NCI-H2171 (cell line): ENCODE measurements at regions not wholly inside any gene's neighbourhood (a gene's known extent, or its start where the extent isn't known, plus 50 kb on each side); places are given as distances from the start of the nearest gene placed in this dataset.
A peak's percentile ranks its signal among the peaks of the same experiment; 100 is the strongest.

Source experiments
- DNase-seq: peaks from one replicate; lab custom pipeline; 2025; lab: John Stamatoyannopoulos, UW

- no peak for DNase-seq
Observed at GRCh38 chr18:77755187-77755586, 505.5 kb downstream of the GALR1 start.

GRCh38 chr18:77761332-77761731, 511.7 kb downstream of the GALR1 start:
- DNase-seq = no peak

GRCh38 chr18:77762014-77762413, 512.4 kb downstream of the GALR1 start:
- DNase-seq = no peak

- DNase-seq = no peak
Observed at GRCh38 chr18:77762642-77763041, 513.0 kb downstream of the GALR1 start.

GRCh38 chr18:77763530-77764145, 514.0 kb downstream of the GALR1 start:
- DNase-seq = no peak

- DNase-seq = peak; percentile 4
Observed at GRCh38 chr18:77765468-77765867, 515.8 kb downstream of the GALR1 start.

- no peak for DNase-seq
Observed at GRCh38 chr18:77766421-77766820, 516.8 kb downstream of the GALR1 start.

GRCh38 chr18:77772177-77772576, 522.5 kb downstream of the GALR1 start:
- no peak for DNase-seq

- no peak for DNase-seq
Observed at GRCh38 chr18:77776104-77776503, 526.5 kb downstream of the GALR1 start.

- no peak for DNase-seq
Observed at GRCh38 chr18:77777163-77777562, 527.5 kb downstream of the GALR1 start.

GRCh38 chr18:77784759-77785379, 535.2 kb downstream of the GALR1 start:
- no peak for DNase-seq

GRCh38 chr18:77785415-77785975, 535.8 kb downstream of the GALR1 start:
- no peak for DNase-seq

GRCh38 chr18:77803024-77803423, 553.4 kb downstream of the GALR1 start:
- no peak for DNase-seq

- no peak for DNase-seq
Observed at GRCh38 chr18:77804382-77804781, 554.7 kb downstream of the GALR1 start.

- no peak for DNase-seq
Observed at GRCh38 chr18:77807650-77808049, 558.0 kb downstream of the GALR1 start.

- no peak for DNase-seq
Observed at GRCh38 chr18:77811503-77811902, 561.9 kb downstream of the GALR1 start.

GRCh38 chr18:77815666-77816338, 566.2 kb downstream of the GALR1 start:
- DNase-seq = no peak

- no peak for DNase-seq
Observed at GRCh38 chr18:77818328-77818727, 568.7 kb downstream of the GALR1 start.

- no peak for DNase-seq
Observed at GRCh38 chr18:77820472-77820871, 570.8 kb downstream of the GALR1 start.

GRCh38 chr18:77821892-77822291, 572.2 kb downstream of the GALR1 start:
- DNase-seq = no peak

- no peak for DNase-seq
Observed at GRCh38 chr18:77822632-77823031, 573.0 kb downstream of the GALR1 start.

- no peak for DNase-seq
Observed at GRCh38 chr18:77833807-77834206, 584.2 kb downstream of the GALR1 start.

- no peak for DNase-seq
Observed at GRCh38 chr18:77851802-77852201, 602.2 kb downstream of the GALR1 start.
